Cardiac muscle cell (in vitro differentiated cells and primary cell): ENCODE measurements at regions not wholly inside any gene's neighbourhood (a gene's known extent, or its start where the extent isn't known, plus 50 kb on each side); places are given as distances from the start of the nearest gene placed in this dataset.

ENCODE experiments used
- DNase-seq, 2 donors: peaks; one replicate each; pipeline versions ENCODE4 v3.0.0 to v3.0.0-alpha.2; 2010 to 2017; ENCODE audit warnings: low read depth in 1 of 2, low spot score in 1 of 2
- H3K27ac ChIP-seq: fragments of 200-600 bp; sonication (generic); 2 replicates; pipeline ENCODE4 v1.5.1; 2016
- H3K27me3 ChIP-seq: fragments of 200-600 bp; sonication (generic); 2 replicates; pipeline ENCODE4 v1.6.0; 2016; ENCODE audit warnings: control low read depth
- H3K36me3 ChIP-seq: fragments of 200-600 bp; sonication (generic); 2 replicates; pipeline ENCODE4 v1.5.1; 2016; ENCODE audit warnings: control low read depth
- H3K4me1 ChIP-seq: fragments of 200-600 bp; sonication (generic); 2 replicates; pipeline ENCODE4 v1.8.1; 2017; ENCODE audit warnings: low read depth, mild to moderate bottlenecking, mixed run types
- H3K4me3 ChIP-seq: fragments of 200-600 bp; sonication (generic); 2 replicates; pipeline ENCODE4 v1.5.1; 2016; ENCODE audit warnings: mild to moderate bottlenecking
- H3K9me3 ChIP-seq: fragments of 200-600 bp; sonication (generic); 2 replicates; pipeline ENCODE4 v1.5.1; 2017; ENCODE audit warnings: low read depth, mild to moderate bottlenecking, control low read depth
- CTCF ChIP-seq: IDR thresholded peaks from 2 replicates; pipeline ENCODE4 v1.5.1; 2012; ENCODE audit warnings: low read depth, mild to moderate bottlenecking, low read length

- DNase-seq, result no peak
- H3K27me3 ChIP-seq, result no peaks in the 10 kb centered on the region
- H3K4me3 ChIP-seq, result no peak overlapping the region
- no peaks in the 10 kb centered on the region for H3K36me3 ChIP-seq
- TF ChIP-seq CTCF, result no peak
- H3K9me3 ChIP-seq, result no peaks in the 10 kb centered on the region
- no peaks in the 10 kb centered on the region for H3K4me1 ChIP-seq
- no peak overlapping the region for H3K27ac ChIP-seq
These were observed 1395.7 kb downstream of the STIM2 start for GRCh38 chr4:28256295-28256694.

GRCh38 chr4:28259951-28260350, 1399.3 kb downstream of the STIM2 start:
- no peaks in the 10 kb centered on the region for H3K4me1 ChIP-seq
- H3K36me3 ChIP-seq, result no peaks in the 10 kb centered on the region
- TF ChIP-seq CTCF, result no peak
- no peaks in the 10 kb centered on the region for H3K27me3 ChIP-seq
- H3K27ac ChIP-seq, result no peak overlapping the region
- no peak overlapping the region for H3K4me3 ChIP-seq
- no peak for DNase-seq
- H3K9me3 ChIP-seq, result no peaks in the 10 kb centered on the region

GRCh38 chr4:28267166-28267565, 1406.5 kb downstream of the STIM2 start:
- H3K4me3 ChIP-seq, result no peak overlapping the region
- no peaks in the 10 kb centered on the region for H3K4me1 ChIP-seq
- no peaks in the 10 kb centered on the region for H3K27me3 ChIP-seq
- no peaks in the 10 kb centered on the region for H3K9me3 ChIP-seq
- no peak for DNase-seq
- no peak for TF ChIP-seq CTCF
- H3K36me3 ChIP-seq, result no peaks in the 10 kb centered on the region
- no peak overlapping the region for H3K27ac ChIP-seq

GRCh38 chr4:28269426-28269825, 1408.8 kb downstream of the STIM2 start:
- Histone ChIP-seq H3K9me3 (no peaks in the 10 kb centered on the region), H3K27me3 (no peaks in the 10 kb centered on the region), H3K27ac (no peak overlapping the region), H3K4me3 (no peak overlapping the region), H3K36me3 (no peaks in the 10 kb centered on the region), H3K4me1 (no peaks in the 10 kb centered on the region)
- TF ChIP-seq CTCF, result no peak
- DNase-seq, result no peak

GRCh38 chr4:28277931-28278330, 1417.3 kb downstream of the STIM2 start:
- Histone ChIP-seq H3K9me3 (no peaks in the 10 kb centered on the region), H3K36me3 (no peaks in the 10 kb centered on the region), H3K27ac (no peak overlapping the region), H3K4me3 (no peak overlapping the region), H3K4me1 (peaks cover 6% of the 10 kb centered on the region), H3K27me3 (no peaks in the 10 kb centered on the region)
- DNase-seq, result no peak
- TF ChIP-seq CTCF, result no peak

GRCh38 chr4:28278676-28279075, 1418.0 kb downstream of the STIM2 start:
- no peak overlapping the region for H3K4me3 ChIP-seq
- no peak for DNase-seq
- H3K4me1 ChIP-seq, result peaks cover 6% of the 10 kb centered on the region
- no peaks in the 10 kb centered on the region for H3K36me3 ChIP-seq
- H3K9me3 ChIP-seq, result no peaks in the 10 kb centered on the region
- no peak for TF ChIP-seq CTCF
- no peak overlapping the region for H3K27ac ChIP-seq
- H3K27me3 ChIP-seq, result no peaks in the 10 kb centered on the region
